ENCODE measurements at regions not wholly inside any gene's neighbourhood (a gene's known extent, or its start where the extent isn't known, plus 50 kb on each side); places are given as distances from the start of the nearest gene placed in this dataset.

GRCh38 chr18:47316924-47317323, 65.5 kb upstream of the SKOR2 start:
- DNase-seq (ENCODE audit: extremely low read depth, insufficient read length): no peak
- H3K36me3 ChIP-seq (ENCODE audit: control insufficient read depth, insufficient read depth, low read length): no peaks in the 10 kb centered on the region
- H3K27me3 ChIP-seq (replicated peaks; ENCODE audit: control insufficient read depth, insufficient read depth, low read length): no peaks in the 10 kb centered on the region; the same call in 1 of the 2 replicates
- no peak for TF ChIP-seq CTCF (IDR thresholded peaks at IDR 0.05; ENCODE audit: insufficient read depth, low read length, poor library complexity, severe bottlenecking)
- no peak overlapping the region for H3K4me3 ChIP-seq (replicated peaks; ENCODE audit: low read depth, low read length)

GRCh38 chr18:47313901-47314300, 62.4 kb upstream of the SKOR2 start:
- DNase-seq (ENCODE audit: extremely low read depth, insufficient read length): no peak
- no peaks in the 10 kb centered on the region; the same call in 1 of the 2 replicates for H3K27me3 ChIP-seq (replicated peaks; ENCODE audit: control insufficient read depth, insufficient read depth, low read length)
- H3K4me3 ChIP-seq (replicated peaks; ENCODE audit: low read depth, low read length): no peak overlapping the region
- no peak for TF ChIP-seq CTCF (IDR thresholded peaks at IDR 0.05; ENCODE audit: insufficient read depth, low read length, poor library complexity, severe bottlenecking)
- no peaks in the 10 kb centered on the region for H3K36me3 ChIP-seq (ENCODE audit: control insufficient read depth, insufficient read depth, low read length)

GRCh38 chr18:47311585-47311984, 60.1 kb upstream of the SKOR2 start:
- no peaks in the 10 kb centered on the region for H3K27me3 ChIP-seq (replicated peaks; ENCODE audit: control insufficient read depth, insufficient read depth, low read length)
- no peaks in the 10 kb centered on the region for H3K36me3 ChIP-seq (ENCODE audit: control insufficient read depth, insufficient read depth, low read length)
- no peak for DNase-seq (ENCODE audit: extremely low read depth, insufficient read length)
- H3K4me3 ChIP-seq (replicated peaks; ENCODE audit: low read depth, low read length): no peak overlapping the region
- no peak for TF ChIP-seq CTCF (IDR thresholded peaks at IDR 0.05; ENCODE audit: insufficient read depth, low read length, poor library complexity, severe bottlenecking)
